H1 (cell line): ENCODE measurements at regions not wholly inside any gene's neighbourhood (a gene's known extent, or its start where the extent isn't known, plus 50 kb on each side); places are given as distances from the start of the nearest gene placed in this dataset.
A peak's percentile ranks its signal among the peaks of the same experiment; 100 is the strongest.

Experiments used
- CTCF ChIA-PET: fragments of 300-600 bp; sonication (Branson Sonifier 250); formaldehyde crosslinking; loops from one replicate; lab custom pipeline; 2021; ENCODE audit not compliant: partially characterized antibody; lab: Charles Lee
- POLR2A ChIA-PET: fragments of 300-600 bp; sonication (Branson Sonifier 250); formaldehyde crosslinking; loops from one replicate; lab custom pipeline; 2021; ENCODE audit warnings: inconsistent platforms; ENCODE audit not compliant: partially characterized antibody; lab: Charles Lee
- DNase-seq, 2 experiments: peaks; one replicate each; pipeline versions ENCODE4 v3.0.0 to v3.0.0-alpha.2; 2010 to 2022; ENCODE audit warnings: low spot score in 2 of 2, low read depth in 1 of 2, mixed read lengths in 1 of 2
- FAIRE-seq: peaks from 2 replicates; lab custom pipeline; 2011; peaks lifted over from hg19 to GRCh38; lab: Jason Lieb, UNC
- H2AFZ ChIP-seq: 2 replicates; pipeline ENCODE4 v1.8.1; 2012; ENCODE audit warnings: low read length, inconsistent platforms
- H2AK5ac ChIP-seq: 2 replicates; pipeline ENCODE4 v1.6.1; 2013; ENCODE audit warnings: low read depth, low read length
- H2BK120ac ChIP-seq: replicated peaks from 2 replicates; pipeline ENCODE3; 2013; ENCODE audit warnings: low read depth, low read length, inconsistent platforms
- H2BK12ac ChIP-seq: 2 replicates; pipeline ENCODE4 v1.6.1; 2013; ENCODE audit warnings: low read depth, low read length
- H2BK15ac ChIP-seq: 2 replicates; pipeline ENCODE4 v1.6.1; 2013; ENCODE audit warnings: low read length
- H2BK20ac ChIP-seq: 2 replicates; pipeline ENCODE4 v1.6.1; 2013; ENCODE audit warnings: low read length
- H2BK5ac ChIP-seq: 2 replicates; pipeline ENCODE4 v1.6.1; 2013; ENCODE audit warnings: low read depth, low read length
- H3K14ac ChIP-seq: 2 replicates; pipeline ENCODE4 v1.6.1; 2013; ENCODE audit warnings: inconsistent platforms; ENCODE audit not compliant: insufficient read length
- H3K18ac ChIP-seq: 2 replicates; pipeline ENCODE4 v1.6.1; 2013; ENCODE audit warnings: low read length; ENCODE audit errors: extremely low read depth
- H3K23ac ChIP-seq: 2 replicates; pipeline ENCODE4 v1.6.1; 2013; ENCODE audit warnings: inconsistent platforms; ENCODE audit not compliant: insufficient read length
- H3K23me2 ChIP-seq: 2 replicates; pipeline ENCODE4 v1.6.1; 2013; ENCODE audit warnings: low read depth, low read length
- H3K27ac ChIP-seq: 2 replicates; pipeline ENCODE4 v1.6.1; 2011; ENCODE audit warnings: low read depth, low read length, inconsistent platforms
- H3K27me3 ChIP-seq, 4 experiments: replicated peaks in 1 of 4; 1 replicate in 1 of 4; 2 replicates in 3 of 4; pipeline versions ENCODE4 v1.6.1 to v1.8.1; 2011 to 2013; ENCODE audit warnings: low read length in 3 of 4, mild to moderate bottlenecking in 3 of 4, inconsistent platforms in 2 of 4, mixed read lengths in 2 of 4, moderate library complexity in 1 of 4; ENCODE audit not compliant: control insufficient read depth in 3 of 4, insufficient read depth in 3 of 4; ENCODE audit errors: extremely low read depth in 1 of 4
- H3K36me3 ChIP-seq, 4 experiments: 2 replicates each; pipeline versions ENCODE4 v1.6.1 to v1.8.1; 2011 to 2013; ENCODE audit warnings: mild to moderate bottlenecking in 4 of 4, low read length in 3 of 4, moderate library complexity in 2 of 4, control low read depth in 1 of 4, inconsistent platforms in 1 of 4; ENCODE audit not compliant: insufficient read depth in 4 of 4, control insufficient read depth in 2 of 4
- H3K4ac ChIP-seq: replicated peaks from 2 replicates; pipeline ENCODE3; 2013; ENCODE audit warnings: low read length, low read depth, mixed read lengths, inconsistent platforms; ENCODE audit not compliant: insufficient read length
- H3K4me1 ChIP-seq, 4 experiments: replicated peaks in 1 of 4; 1 replicate in 1 of 4; 2 replicates in 3 of 4; pipeline versions ENCODE4 v1.6.1 to v1.8.1; 2011 to 2013; ENCODE audit warnings: low read length in 3 of 4, inconsistent platforms in 2 of 4, mixed read lengths in 1 of 4; ENCODE audit not compliant: insufficient read depth in 4 of 4, control insufficient read depth in 3 of 4
- H3K4me2 ChIP-seq, 2 experiments: 2 replicates each; pipeline versions ENCODE4 v1.6.1 to v1.8.1; 2011 to 2013; ENCODE audit warnings: low read depth in 2 of 2, low read length in 2 of 2, control low read depth in 1 of 2, inconsistent platforms in 1 of 2, mild to moderate bottlenecking in 1 of 2; ENCODE audit not compliant: insufficient read depth in 1 of 2
- H3K4me3 ChIP-seq, 4 experiments: fragments of 200-600, 300-600 bp in 1 of 4; sonication (generic), shearing (Covaris generic), sonication (Bioruptor Twin) in 1 of 4; 2 replicates each; pipeline versions ENCODE4 v1.5.1 to v1.8.1; 2011 to 2016; ENCODE audit warnings: low read length in 4 of 4, low read depth in 3 of 4, control low read depth in 2 of 4, inconsistent platforms in 2 of 4, mild to moderate bottlenecking in 2 of 4, mixed read lengths in 1 of 4, moderate library complexity in 1 of 4; ENCODE audit not compliant: insufficient read depth in 2 of 4; ENCODE audit errors: extremely low read depth in 1 of 4
- H3K56ac ChIP-seq: replicated peaks from 2 replicates; pipeline ENCODE3; 2013; ENCODE audit warnings: low read depth, mild to moderate bottlenecking, mixed read lengths, low read length, inconsistent platforms; ENCODE audit not compliant: insufficient read length
- H3K79me1 ChIP-seq: 2 replicates; pipeline ENCODE4 v1.6.1; 2013; ENCODE audit warnings: low read depth, low read length, control low read depth
- H3K79me2 ChIP-seq, 2 experiments: 2 replicates each; pipeline versions ENCODE4 v1.6.1 to v1.8.1; 2012 to 2013; ENCODE audit warnings: low read length in 2 of 2, mild to moderate bottlenecking in 2 of 2, inconsistent platforms in 1 of 2; ENCODE audit not compliant: insufficient read depth in 2 of 2, control insufficient read depth in 1 of 2
- H3K9ac ChIP-seq, 4 experiments: replicated peaks in 1 of 4; 1 replicate in 1 of 4; 2 replicates in 3 of 4; pipeline versions ENCODE4 v1.6.1 to v1.8.1; 2011 to 2013; ENCODE audit warnings: low read depth in 3 of 4, low read length in 3 of 4, control low read depth in 2 of 4, mild to moderate bottlenecking in 2 of 4, moderate library complexity in 2 of 4, inconsistent platforms in 1 of 4; ENCODE audit errors: extremely low read depth in 1 of 4
- H3K9me3 ChIP-seq, 2 experiments: 2 replicates each; pipeline versions ENCODE4 v1.6.1 to v1.8.1; 2012 to 2013; ENCODE audit warnings: mild to moderate bottlenecking in 2 of 2, moderate library complexity in 2 of 2, control low read depth in 1 of 2, inconsistent platforms in 1 of 2, low read depth in 1 of 2, low read length in 1 of 2, mixed read lengths in 1 of 2; ENCODE audit not compliant: insufficient read depth in 2 of 2
- H4K20me1 ChIP-seq, 2 experiments: replicated peaks in 1 of 2; 2 replicates each; pipeline versions ENCODE3 to v1.8.1; 2011 to 2013; ENCODE audit warnings: inconsistent platforms in 2 of 2, low read length in 2 of 2, mild to moderate bottlenecking in 1 of 2; ENCODE audit not compliant: insufficient read depth in 2 of 2, control insufficient read depth in 1 of 2
- H4K5ac ChIP-seq: 2 replicates; pipeline ENCODE4 v1.6.1; 2013; ENCODE audit warnings: low read length, low read depth, mixed read lengths, inconsistent platforms; ENCODE audit not compliant: insufficient read length
- H4K8ac ChIP-seq: 2 replicates; pipeline ENCODE4 v1.8.0; 2013; ENCODE audit warnings: mild to moderate bottlenecking, moderate library complexity, low read length, inconsistent platforms; ENCODE audit not compliant: insufficient read depth; ENCODE audit errors: extremely low read depth
- H4K91ac ChIP-seq: replicated peaks from 2 replicates; pipeline ENCODE3; 2013; ENCODE audit warnings: low read length, mixed read lengths, inconsistent platforms; ENCODE audit not compliant: insufficient read length
- ATF2 ChIP-seq: IDR thresholded peaks from 2 replicates; pipeline ENCODE4 v1.6.1; 2012; ENCODE audit warnings: low read length, inconsistent platforms
- CTBP2 ChIP-seq: IDR thresholded peaks from 2 replicates; pipeline ENCODE4 v1.7.0; 2011; ENCODE audit warnings: borderline replicate concordance, mild to moderate bottlenecking, moderate library complexity, mixed read lengths, low read length; ENCODE audit not compliant: insufficient read depth, insufficient read length
- KDM5A ChIP-seq: fragments of 200-600 bp; IDR thresholded peaks from 2 replicates; pipeline ENCODE4 v1.7.1; 2012; ENCODE audit warnings: mild to moderate bottlenecking, low read length, inconsistent platforms, mixed read lengths
- RBBP5 ChIP-seq: IDR thresholded peaks from 2 replicates; pipeline ENCODE4 v1.7.1; 2012; ENCODE audit warnings: low read depth, mild to moderate bottlenecking, inconsistent platforms, low read length, moderate library complexity, borderline replicate concordance
- SIN3A ChIP-seq, 2 experiments: IDR thresholded peaks in 1 of 2; conservative IDR thresholded peaks in 1 of 2; 2 replicates each; pipeline ENCODE4 v1.6.1; 2011 to 2012; ENCODE audit warnings: low read length in 2 of 2, improper control_type of control experiment in 1 of 2, low read depth in 1 of 2, mild to moderate bottlenecking in 1 of 2
- SIRT6 ChIP-seq: IDR thresholded peaks from one replicate; pipeline ENCODE4 v1.7.1; 2012; ENCODE audit warnings: low read length, inconsistent platforms
- SP2 ChIP-seq: IDR thresholded peaks from 2 replicates; pipeline ENCODE4 v1.6.1; 2012; ENCODE audit warnings: mild to moderate bottlenecking, low read length, inconsistent platforms
- TAF1 ChIP-seq: IDR thresholded peaks from 2 replicates; pipeline ENCODE4 v1.6.1; 2011; ENCODE audit warnings: mild to moderate bottlenecking, low read depth, low read length
- WGBS, 2 experiments: shearing (Covaris generic) in 1 of 2; methylation state at CpG; one replicate each; pipeline versions ENCODE4 v1.1.6 to v1.1.7; 2013 to 2015; ENCODE audit warnings: low lambda C conversion rate in 2 of 2, mixed read lengths in 2 of 2, inconsistent platforms in 1 of 2, low coverage in 1 of 2, missing lambda C conversion rate in 1 of 2; ENCODE audit not compliant: insufficient replicate concordance in 2 of 2, insufficient coverage in 1 of 2, insufficient read length in 1 of 2; ENCODE audit errors: extremely low coverage in 1 of 2, missing lambda C conversion rate in 1 of 2; 5-methylcytosine and 5-hydroxymethylcytosine counted together

- POLR2A ChIA-PET, result no interaction called here
- no peak for TF ChIP-seq RBBP5
- TF ChIP-seq SIN3A (conservative IDR thresholded peaks at IDR 0.05 in 1 of 2, IDR thresholded peaks at IDR 0.05 in 1 of 2; ENCODE audit: low read depth in 1 of 2, low read length in 2 of 2), result no peak
- no peak for TF ChIP-seq ATF2
- no peak for TF ChIP-seq KDM5A
- TF ChIP-seq TAF1, result no peak
- TF ChIP-seq CTBP2, result no peak
- TF ChIP-seq SP2, result no peak
- TF ChIP-seq SIRT6, result no peak
Observed at GRCh38 chr3:166634091-166634746, 745.9 kb downstream of the ZBBX start.

More at GRCh38 chr3:166634091-166634746, 745.9 kb downstream of the ZBBX start:
- Histone ChIP-seq H3K4me3 (no peak overlapping the region), H3K4me2 (no peak overlapping the region), H2AFZ (peak overlapping the region; percentile 90), H2BK20ac (no peak overlapping the region), H2BK5ac (no peak overlapping the region), H2BK15ac (no peak overlapping the region), H3K79me1 (no peaks in the 10 kb centered on the region), H3K4me1 (no peaks in the 10 kb centered on the region), H4K20me1 (no peaks in the 10 kb centered on the region), H3K18ac (no peak overlapping the region), H3K27ac (no peak overlapping the region), H3K23me2 (no peaks in the 10 kb centered on the region), H3K9ac (no peak overlapping the region), H3K79me2 (no peaks in the 10 kb centered on the region), H2BK12ac (no peak overlapping the region), H4K8ac (no peak overlapping the region), H2AK5ac (no peak overlapping the region), H3K9me3 (no peaks in the 10 kb centered on the region), H4K91ac (no peak overlapping the region), H3K23ac (no peak overlapping the region), H3K4ac (no peak overlapping the region), H3K56ac (no peak overlapping the region), H2BK120ac (no peak overlapping the region), H3K14ac (no peak overlapping the region), H3K36me3 (no peaks in the 10 kb centered on the region), H4K5ac (no peak overlapping the region), H3K27me3 (no peaks in the 10 kb centered on the region)
- 93% methylated on average over 4 of the region's 4 CpGs; no CpG with 5 or more reads in 1 of the 2 experiments for WGBS, 2 experiments
- no peak for DNase-seq
- CTCF ChIA-PET, result no interaction called here
- no peak for FAIRE-seq
